HEK293 (cell line): ENCODE measurements at regions not wholly inside any gene's neighbourhood (a gene's known extent, or its start where the extent isn't known, plus 50 kb on each side); places are given as distances from the start of the nearest gene placed in this dataset.

Experiments used
- CTCF ChIA-PET: fragments of 350-600 bp; formaldehyde crosslinking; extraction: SDS; loops from one replicate; lab custom pipeline; 2021; ENCODE audit warnings: antibody characterized with exemption; lab: Yijun Ruan, JAX
- POLR2A ChIA-PET: fragments of 300-600 bp; formaldehyde crosslinking; extraction: SDS; loops from one replicate; lab custom pipeline; 2020; ENCODE audit warnings: antibody characterized with exemption, inconsistent platforms; lab: Yijun Ruan, JAX
- H3K27ac ChIP-seq: fragments of 200-500 bp; sonication (Bioruptor generic); 2 replicates; pipeline ENCODE4 v1.5.1; 2014; ENCODE audit warnings: low read depth, low read length, control low read depth, inconsistent platforms; ENCODE audit errors: extremely low read depth
- H3K36me3 ChIP-seq, 2 experiments: fragments of 200-500 bp in 1 of 2; sonication (Bioruptor generic) in 1 of 2; 1 replicate in 1 of 2; 2 replicates in 1 of 2; pipeline ENCODE4 v1.5.1; 2014 to 2017; ENCODE audit warnings: inconsistent platforms in 2 of 2, low read length in 2 of 2; ENCODE audit not compliant: control insufficient read depth in 2 of 2, insufficient read depth in 1 of 2
- H3K4me1 ChIP-seq: fragments of 200-500 bp; sonication (Bioruptor generic); 2 replicates; pipeline ENCODE4 v1.5.1; 2014; ENCODE audit warnings: mild to moderate bottlenecking, low read length, inconsistent platforms; ENCODE audit not compliant: control insufficient read depth, insufficient read depth
- H3K4me3 ChIP-seq: 2 replicates; pipeline ENCODE4 v1.5.1; 2011; ENCODE audit warnings: low read depth, mild to moderate bottlenecking, control low read depth, low read length, moderate library complexity
- H3K9me3 ChIP-seq: fragments of 200-500 bp; sonication (Bioruptor generic); 2 replicates; pipeline ENCODE4 v1.5.1; 2014; ENCODE audit warnings: low read depth, low read length, inconsistent platforms; ENCODE audit not compliant: control insufficient read depth, insufficient read depth
- GLI2 ChIP-seq: fragments of 450-650 bp; formaldehyde crosslinking; IDR thresholded peaks from 2 replicates; pipeline ENCODE4; 2017; ENCODE audit warnings: missing biosample characterization, missing genetic modification characterization, low read depth, borderline replicate concordance
- HOXC10 ChIP-seq: sonication (generic); formaldehyde crosslinking; IDR thresholded peaks from 2 replicates; pipeline ENCODE4 v1.8.1; 2023; ENCODE audit warnings: mild to moderate bottlenecking, missing genetic modification reagents
- KLF8 ChIP-seq: fragments of 450-650 bp; formaldehyde crosslinking; IDR thresholded peaks from 2 replicates; pipeline ENCODE4 v1.5.1; 2016; ENCODE audit warnings: missing biosample characterization, missing genetic modification characterization
- MEIS1 ChIP-seq: sonication (generic); formaldehyde crosslinking; IDR thresholded peaks from 2 replicates; pipeline ENCODE4 v1.8.1; 2022; ENCODE audit warnings: missing genetic modification reagents, mild to moderate bottlenecking, borderline replicate concordance
- TCF7L2 ChIP-seq: IDR thresholded peaks from 2 replicates; pipeline ENCODE4 v1.6.1; 2011; ENCODE audit warnings: low read depth, mild to moderate bottlenecking, inconsistent platforms, low read length, moderate library complexity, borderline replicate concordance
- ZFP3 ChIP-seq: fragments of 450-650 bp; formaldehyde crosslinking; IDR thresholded peaks from 2 replicates; pipeline ENCODE4 v1.5.1; 2016; ENCODE audit warnings: low read depth, missing biosample characterization, missing genetic modification characterization
- ZNF121 ChIP-seq: fragments of 450-650 bp; formaldehyde crosslinking; IDR thresholded peaks from 2 replicates; pipeline ENCODE4 v1.5.1; 2016; ENCODE audit warnings: missing biosample characterization, missing genetic modification characterization
- ZNF184 ChIP-seq: fragments of 450-650 bp; IDR thresholded peaks from 2 replicates; pipeline ENCODE4 v1.5.1; 2018; ENCODE audit warnings: missing biosample characterization, mild to moderate bottlenecking, missing genetic modification characterization
- ZNF292 ChIP-seq: fragments of 450-650 bp; formaldehyde crosslinking; IDR thresholded peaks from 2 replicates; pipeline ENCODE4 v1.5.1; 2016; ENCODE audit warnings: low read depth, missing biosample characterization, missing genetic modification characterization, borderline replicate concordance
- ZNF48 ChIP-seq: fragments of 450-650 bp; formaldehyde crosslinking; IDR thresholded peaks from 2 replicates; pipeline ENCODE4 v1.5.1; 2016; ENCODE audit warnings: missing biosample characterization, missing genetic modification characterization
- ZNF510 ChIP-seq: fragments of 450-650 bp; formaldehyde crosslinking; IDR thresholded peaks from 2 replicates; pipeline ENCODE4 v1.5.1; 2018; ENCODE audit warnings: mild to moderate bottlenecking, missing genetic modification characterization, missing biosample characterization; ENCODE audit not compliant: insufficient replicate concordance
- ZNF514 ChIP-seq: fragments of 450-650 bp; formaldehyde crosslinking; IDR thresholded peaks from 2 replicates; pipeline ENCODE4 v1.5.1; 2016; ENCODE audit warnings: missing biosample characterization, missing genetic modification characterization
- ZNF623 ChIP-seq: fragments of 450-650 bp; formaldehyde crosslinking; IDR thresholded peaks from 2 replicates; pipeline ENCODE4 v1.5.1; 2016; ENCODE audit warnings: missing biosample characterization, missing genetic modification characterization
- TF ChIP-seq, protein P1 (sequence below): fragments of 450-650 bp; formaldehyde crosslinking; IDR thresholded peaks from 2 replicates; pipeline ENCODE4 v1.5.0; 2017; ENCODE audit warnings: missing biosample characterization, missing genetic modification characterization, borderline replicate concordance
- TF ChIP-seq, protein P2 (sequence below): fragments of 450-650 bp; formaldehyde crosslinking; IDR thresholded peaks from 2 replicates; pipeline ENCODE4 v1.5.1; 2016; ENCODE audit warnings: missing biosample characterization, missing genetic modification characterization
- TF ChIP-seq, protein P3 (sequence below): fragments of 450-650 bp; formaldehyde crosslinking; IDR thresholded peaks from 2 replicates; pipeline ENCODE4 v1.5.1; 2016; ENCODE audit warnings: missing biosample characterization, missing genetic modification characterization, borderline replicate concordance
- TF ChIP-seq, protein P4 (sequence below): fragments of 450-650 bp; formaldehyde crosslinking; IDR thresholded peaks from 2 replicates; pipeline ENCODE4 v1.5.1; 2016; ENCODE audit warnings: missing biosample characterization, missing genetic modification characterization
- TF ChIP-seq, protein P5 (sequence below): fragments of 450-650 bp; formaldehyde crosslinking; IDR thresholded peaks from 2 replicates; pipeline ENCODE4 v1.5.1; 2016; ENCODE audit warnings: missing biosample characterization, missing genetic modification characterization
- TF ChIP-seq, protein P6 (sequence below): fragments of 450-650 bp; formaldehyde crosslinking; IDR thresholded peaks from 2 replicates; pipeline ENCODE4 v1.5.1; 2016; ENCODE audit warnings: missing biosample characterization, missing genetic modification characterization

DNA sequence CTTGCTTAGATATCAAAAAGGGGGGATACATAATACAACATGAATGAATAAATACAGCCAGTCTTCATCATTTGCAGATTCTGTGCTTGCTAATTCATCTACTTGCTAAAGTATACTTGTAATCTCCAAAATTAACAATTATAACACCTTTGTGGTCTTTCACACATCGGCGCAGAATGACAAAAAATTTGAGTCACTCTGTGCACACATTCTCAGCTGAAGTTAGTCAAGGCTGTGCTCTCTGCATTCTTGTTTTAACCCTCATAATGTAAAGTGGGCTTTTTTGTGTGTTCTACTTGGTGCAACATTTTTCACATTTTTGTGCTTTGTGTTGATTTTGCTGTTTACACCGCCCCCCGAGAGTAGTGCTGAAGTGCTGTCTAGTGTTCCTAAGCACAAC, 65.8 kb upstream of the GPRIN3 start (continued):
- TF ChIP-seq, protein P1, sequence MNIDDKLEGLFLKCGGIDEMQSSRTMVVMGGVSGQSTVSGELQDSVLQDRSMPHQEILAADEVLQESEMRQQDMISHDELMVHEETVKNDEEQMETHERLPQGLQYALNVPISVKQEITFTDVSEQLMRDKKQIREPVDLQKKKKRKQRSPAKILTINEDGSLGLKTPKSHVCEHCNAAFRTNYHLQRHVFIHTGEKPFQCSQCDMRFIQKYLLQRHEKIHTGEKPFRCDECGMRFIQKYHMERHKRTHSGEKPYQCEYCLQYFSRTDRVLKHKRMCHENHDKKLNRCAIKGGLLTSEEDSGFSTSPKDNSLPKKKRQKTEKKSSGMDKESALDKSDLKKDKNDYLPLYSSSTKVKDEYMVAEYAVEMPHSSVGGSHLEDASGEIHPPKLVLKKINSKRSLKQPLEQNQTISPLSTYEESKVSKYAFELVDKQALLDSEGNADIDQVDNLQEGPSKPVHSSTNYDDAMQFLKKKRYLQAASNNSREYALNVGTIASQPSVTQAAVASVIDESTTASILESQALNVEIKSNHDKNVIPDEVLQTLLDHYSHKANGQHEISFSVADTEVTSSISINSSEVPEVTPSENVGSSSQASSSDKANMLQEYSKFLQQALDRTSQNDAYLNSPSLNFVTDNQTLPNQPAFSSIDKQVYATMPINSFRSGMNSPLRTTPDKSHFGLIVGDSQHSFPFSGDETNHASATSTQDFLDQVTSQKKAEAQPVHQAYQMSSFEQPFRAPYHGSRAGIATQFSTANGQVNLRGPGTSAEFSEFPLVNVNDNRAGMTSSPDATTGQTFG (tag by site-specific recombination) = no peak

DNA sequence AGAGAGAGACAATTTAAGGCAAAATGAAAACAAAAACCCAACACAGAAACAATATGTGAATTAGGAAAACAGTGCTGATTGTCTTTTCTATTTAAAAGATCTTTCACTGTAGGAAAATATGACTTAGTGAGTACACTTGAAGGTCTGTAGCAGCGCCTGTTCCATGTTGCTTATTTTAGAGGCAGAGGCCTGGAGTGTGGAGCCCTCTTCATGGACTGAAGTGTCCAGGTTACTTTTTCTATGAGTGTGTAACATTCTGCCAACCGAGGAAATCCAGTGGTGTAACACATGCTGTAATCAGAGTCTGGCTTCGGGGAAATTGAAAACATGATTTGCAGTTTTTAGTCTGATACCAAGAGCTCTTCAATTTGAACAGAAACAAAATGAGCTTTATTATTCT, 64.0 kb upstream of the GPRIN3 start:
- TF ChIP-seq, protein P2, sequence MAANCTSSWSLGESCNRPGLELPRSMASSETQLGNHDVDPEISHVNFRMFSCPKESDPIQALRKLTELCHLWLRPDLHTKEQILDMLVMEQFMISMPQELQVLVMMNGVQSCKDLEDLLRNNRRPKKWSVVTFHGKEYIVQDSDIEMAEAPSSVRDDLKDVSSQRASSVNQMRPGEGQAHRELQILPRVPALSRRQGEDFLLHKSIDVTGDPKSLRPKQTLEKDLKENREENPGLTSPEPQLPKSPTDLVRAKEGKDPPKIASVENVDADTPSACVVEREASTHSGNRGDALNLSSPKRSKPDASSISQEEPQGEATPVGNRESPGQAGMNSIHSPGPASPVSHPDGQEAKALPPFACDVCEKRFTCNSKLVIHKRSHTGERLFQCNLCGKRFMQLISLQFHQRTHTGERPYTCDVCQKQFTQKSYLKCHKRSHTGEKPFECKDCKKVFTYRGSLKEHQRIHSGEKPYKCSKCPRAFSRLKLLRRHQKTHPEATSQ (tag by site-specific recombination) = no peak
- TF ChIP-seq KLF8 (tag by site-specific recombination) (no peak), ZNF48 (tag by site-specific recombination) (no peak), ZNF121 (tag by site-specific recombination) (no peak), ZNF623 (tag by site-specific recombination) (no peak), ZNF184 (no peak), MEIS1 (CRISPR knock-in tag) (no peak), ZNF514 (tag by site-specific recombination) (no peak), ZNF292 (tag by site-specific recombination) (no peak), HOXC10 (CRISPR knock-in tag) (no peak), ZFP3 (tag by site-specific recombination) (no peak), GLI2 (tag by site-specific recombination) (no peak), ZNF510 (no peak), TCF7L2 (no peak)
- TF ChIP-seq, protein P3, sequence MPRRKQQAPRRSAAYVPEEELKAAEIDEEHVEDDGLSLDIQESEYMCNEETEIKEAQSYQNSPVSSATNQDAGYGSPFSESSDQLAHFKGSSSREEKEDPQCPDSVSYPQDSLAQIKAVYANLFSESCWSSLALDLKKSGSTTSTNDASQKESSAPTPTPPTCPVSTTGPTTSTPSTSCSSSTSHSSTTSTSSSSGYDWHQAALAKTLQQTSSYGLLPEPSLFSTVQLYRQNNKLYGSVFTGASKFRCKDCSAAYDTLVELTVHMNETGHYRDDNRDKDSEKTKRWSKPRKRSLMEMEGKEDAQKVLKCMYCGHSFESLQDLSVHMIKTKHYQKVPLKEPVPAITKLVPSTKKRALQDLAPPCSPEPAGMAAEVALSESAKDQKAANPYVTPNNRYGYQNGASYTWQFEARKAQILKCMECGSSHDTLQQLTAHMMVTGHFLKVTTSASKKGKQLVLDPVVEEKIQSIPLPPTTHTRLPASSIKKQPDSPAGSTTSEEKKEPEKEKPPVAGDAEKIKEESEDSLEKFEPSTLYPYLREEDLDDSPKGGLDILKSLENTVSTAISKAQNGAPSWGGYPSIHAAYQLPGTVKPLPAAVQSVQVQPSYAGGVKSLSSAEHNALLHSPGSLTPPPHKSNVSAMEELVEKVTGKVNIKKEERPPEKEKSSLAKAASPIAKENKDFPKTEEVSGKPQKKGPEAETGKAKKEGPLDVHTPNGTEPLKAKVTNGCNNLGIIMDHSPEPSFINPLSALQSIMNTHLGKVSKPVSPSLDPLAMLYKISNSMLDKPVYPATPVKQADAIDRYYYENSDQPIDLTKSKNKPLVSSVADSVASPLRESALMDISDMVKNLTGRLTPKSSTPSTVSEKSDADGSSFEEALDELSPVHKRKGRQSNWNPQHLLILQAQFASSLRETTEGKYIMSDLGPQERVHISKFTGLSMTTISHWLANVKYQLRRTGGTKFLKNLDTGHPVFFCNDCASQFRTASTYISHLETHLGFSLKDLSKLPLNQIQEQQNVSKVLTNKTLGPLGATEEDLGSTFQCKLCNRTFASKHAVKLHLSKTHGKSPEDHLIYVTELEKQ = no peak
- TF ChIP-seq, protein P4, sequence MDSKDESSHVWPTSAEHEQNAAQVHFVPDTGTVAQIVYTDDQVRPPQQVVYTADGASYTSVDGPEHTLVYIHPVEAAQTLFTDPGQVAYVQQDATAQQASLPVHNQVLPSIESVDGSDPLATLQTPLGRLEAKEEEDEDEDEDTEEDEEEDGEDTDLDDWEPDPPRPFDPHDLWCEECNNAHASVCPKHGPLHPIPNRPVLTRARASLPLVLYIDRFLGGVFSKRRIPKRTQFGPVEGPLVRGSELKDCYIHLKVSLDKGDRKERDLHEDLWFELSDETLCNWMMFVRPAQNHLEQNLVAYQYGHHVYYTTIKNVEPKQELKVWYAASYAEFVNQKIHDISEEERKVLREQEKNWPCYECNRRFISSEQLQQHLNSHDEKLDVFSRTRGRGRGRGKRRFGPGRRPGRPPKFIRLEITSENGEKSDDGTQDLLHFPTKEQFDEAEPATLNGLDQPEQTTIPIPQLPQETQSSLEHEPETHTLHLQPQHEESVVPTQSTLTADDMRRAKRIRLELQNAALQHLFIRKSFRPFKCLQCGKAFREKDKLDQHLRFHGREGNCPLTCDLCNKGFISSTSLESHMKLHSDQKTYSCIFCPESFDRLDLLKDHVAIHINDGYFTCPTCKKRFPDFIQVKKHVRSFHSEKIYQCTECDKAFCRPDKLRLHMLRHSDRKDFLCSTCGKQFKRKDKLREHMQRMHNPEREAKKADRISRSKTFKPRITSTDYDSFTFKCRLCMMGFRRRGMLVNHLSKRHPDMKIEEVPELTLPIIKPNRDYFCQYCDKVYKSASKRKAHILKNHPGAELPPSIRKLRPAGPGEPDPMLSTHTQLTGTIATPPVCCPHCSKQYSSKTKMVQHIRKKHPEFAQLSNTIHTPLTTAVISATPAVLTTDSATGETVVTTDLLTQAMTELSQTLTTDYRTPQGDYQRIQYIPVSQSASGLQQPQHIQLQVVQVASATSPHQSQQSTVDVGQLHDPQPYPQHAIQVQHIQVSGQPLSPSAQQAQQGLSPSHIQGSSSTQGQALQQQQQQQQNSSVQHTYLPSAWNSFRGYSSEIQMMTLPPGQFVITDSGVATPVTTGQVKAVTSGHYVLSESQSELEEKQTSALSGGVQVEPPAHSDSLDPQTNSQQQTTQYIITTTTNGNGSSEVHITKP = no peak
- TF ChIP-seq, protein P5, sequence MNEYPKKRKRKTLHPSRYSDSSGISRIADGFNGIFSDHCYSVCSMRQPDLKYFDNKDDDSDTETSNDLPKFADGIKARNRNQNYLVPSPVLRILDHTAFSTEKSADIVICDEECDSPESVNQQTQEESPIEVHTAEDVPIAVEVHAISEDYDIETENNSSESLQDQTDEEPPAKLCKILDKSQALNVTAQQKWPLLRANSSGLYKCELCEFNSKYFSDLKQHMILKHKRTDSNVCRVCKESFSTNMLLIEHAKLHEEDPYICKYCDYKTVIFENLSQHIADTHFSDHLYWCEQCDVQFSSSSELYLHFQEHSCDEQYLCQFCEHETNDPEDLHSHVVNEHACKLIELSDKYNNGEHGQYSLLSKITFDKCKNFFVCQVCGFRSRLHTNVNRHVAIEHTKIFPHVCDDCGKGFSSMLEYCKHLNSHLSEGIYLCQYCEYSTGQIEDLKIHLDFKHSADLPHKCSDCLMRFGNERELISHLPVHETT (tag by site-specific recombination) = no peak
- TF ChIP-seq, protein P6, sequence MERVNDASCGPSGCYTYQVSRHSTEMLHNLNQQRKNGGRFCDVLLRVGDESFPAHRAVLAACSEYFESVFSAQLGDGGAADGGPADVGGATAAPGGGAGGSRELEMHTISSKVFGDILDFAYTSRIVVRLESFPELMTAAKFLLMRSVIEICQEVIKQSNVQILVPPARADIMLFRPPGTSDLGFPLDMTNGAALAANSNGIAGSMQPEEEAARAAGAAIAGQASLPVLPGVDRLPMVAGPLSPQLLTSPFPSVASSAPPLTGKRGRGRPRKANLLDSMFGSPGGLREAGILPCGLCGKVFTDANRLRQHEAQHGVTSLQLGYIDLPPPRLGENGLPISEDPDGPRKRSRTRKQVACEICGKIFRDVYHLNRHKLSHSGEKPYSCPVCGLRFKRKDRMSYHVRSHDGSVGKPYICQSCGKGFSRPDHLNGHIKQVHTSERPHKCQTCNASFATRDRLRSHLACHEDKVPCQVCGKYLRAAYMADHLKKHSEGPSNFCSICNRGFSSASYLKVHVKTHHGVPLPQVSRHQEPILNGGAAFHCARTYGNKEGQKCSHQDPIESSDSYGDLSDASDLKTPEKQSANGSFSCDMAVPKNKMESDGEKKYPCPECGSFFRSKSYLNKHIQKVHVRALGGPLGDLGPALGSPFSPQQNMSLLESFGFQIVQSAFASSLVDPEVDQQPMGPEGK = no peak
- no peak overlapping the region for H3K27ac ChIP-seq
- H3K4me3 ChIP-seq = no peak overlapping the region
- H3K36me3 ChIP-seq = no peaks in the 10 kb centered on the region
- no peaks in the 10 kb centered on the region for H3K9me3 ChIP-seq
- POLR2A ChIA-PET = no interaction called here
- H3K4me1 ChIP-seq = no peaks in the 10 kb centered on the region
- CTCF ChIA-PET = no interaction called here
